ENCODE measurements at regions not wholly inside any gene's neighbourhood (a gene's known extent, or its start where the extent isn't known, plus 50 kb on each side); places are given as distances from the start of the nearest gene placed in this dataset.

GRCh38 chr20:10724449-10725173 is 50.8 kb upstream of the JAG1 start:
- no peak for DNase-seq (ENCODE audit: extremely low read depth, low read depth, low spot score)

GRCh38 chr20:10728873-10729670 is 55.3 kb upstream of the JAG1 start:
- DNase-seq (ENCODE audit: extremely low read depth, low read depth, low spot score): no peak

GRCh38 chr20:10729785-10730184 is 56.0 kb upstream of the JAG1 start:
- DNase-seq (ENCODE audit: extremely low read depth, low read depth, low spot score): no peak

- no peak for DNase-seq (ENCODE audit: extremely low read depth, low read depth, low spot score)
Observed at GRCh38 chr20:10730629-10731183, 56.9 kb upstream of the JAG1 start.

GRCh38 chr20:10731190-10731965 is 57.6 kb upstream of the JAG1 start:
- DNase-seq (ENCODE audit: extremely low read depth, low read depth, low spot score): no peak

GRCh38 chr20:10733122-10733521 is 59.3 kb upstream of the JAG1 start:
- no peak for DNase-seq (ENCODE audit: extremely low read depth, low read depth, low spot score)

- DNase-seq (ENCODE audit: extremely low read depth, low read depth, low spot score): no peak
Observed at GRCh38 chr20:10735195-10735949, 61.6 kb upstream of the JAG1 start.

GRCh38 chr20:10739134-10739533 is 65.3 kb upstream of the JAG1 start:
- no peak for DNase-seq (ENCODE audit: extremely low read depth, low read depth, low spot score)

- DNase-seq (ENCODE audit: extremely low read depth, low read depth, low spot score): no peak
Observed at GRCh38 chr20:10739566-10739965, 65.8 kb upstream of the JAG1 start.

GRCh38 chr20:10741060-10741459 is 67.3 kb upstream of the JAG1 start:
- DNase-seq (ENCODE audit: extremely low read depth, low read depth, low spot score): no peak

GRCh38 chr20:10745790-10746189 is 72.0 kb upstream of the JAG1 start:
- DNase-seq (ENCODE audit: extremely low read depth, low read depth, low spot score): no peak

GRCh38 chr20:10747019-10747418 is 73.2 kb upstream of the JAG1 start:
- DNase-seq (ENCODE audit: extremely low read depth, low read depth, low spot score): no peak

GRCh38 chr20:10749084-10749483 is 75.3 kb upstream of the JAG1 start:
- no peak for DNase-seq (ENCODE audit: extremely low read depth, low read depth, low spot score)

- DNase-seq (ENCODE audit: extremely low read depth, low read depth, low spot score): no peak
Observed at GRCh38 chr20:10752206-10752605, 78.4 kb upstream of the JAG1 start.

GRCh38 chr20:10754824-10755223 is 81.0 kb upstream of the JAG1 start:
- DNase-seq (ENCODE audit: extremely low read depth, low read depth, low spot score): no peak

- no peak for DNase-seq (ENCODE audit: extremely low read depth, low read depth, low spot score)
Observed at GRCh38 chr20:10758446-10758845, 84.6 kb upstream of the JAG1 start.

- DNase-seq (ENCODE audit: extremely low read depth, low read depth, low spot score): peak; percentile 82
Observed at GRCh38 chr20:10761232-10761631, 87.4 kb upstream of the JAG1 start.

- no peak for DNase-seq (ENCODE audit: extremely low read depth, low read depth, low spot score)
Observed at GRCh38 chr20:10761786-10762185, 88.0 kb upstream of the JAG1 start.

GRCh38 chr20:10762216-10762615 is 88.4 kb upstream of the JAG1 start:
- no peak for DNase-seq (ENCODE audit: extremely low read depth, low read depth, low spot score)

GRCh38 chr20:10763112-10763511 is 89.3 kb upstream of the JAG1 start:
- no peak for DNase-seq (ENCODE audit: extremely low read depth, low read depth, low spot score)
